ENCODE measurements at regions not wholly inside any gene's neighbourhood (a gene's known extent, or its start where the extent isn't known, plus 50 kb on each side); places are given as distances from the start of the nearest gene placed in this dataset.

GRCh38 chr3:27905625-27906024 is 183.5 kb upstream of the EOMES start:
- no peak for TF ChIP-seq POLR2A (IDR thresholded peaks at IDR 0.05)
- TF ChIP-seq, protein P1, sequence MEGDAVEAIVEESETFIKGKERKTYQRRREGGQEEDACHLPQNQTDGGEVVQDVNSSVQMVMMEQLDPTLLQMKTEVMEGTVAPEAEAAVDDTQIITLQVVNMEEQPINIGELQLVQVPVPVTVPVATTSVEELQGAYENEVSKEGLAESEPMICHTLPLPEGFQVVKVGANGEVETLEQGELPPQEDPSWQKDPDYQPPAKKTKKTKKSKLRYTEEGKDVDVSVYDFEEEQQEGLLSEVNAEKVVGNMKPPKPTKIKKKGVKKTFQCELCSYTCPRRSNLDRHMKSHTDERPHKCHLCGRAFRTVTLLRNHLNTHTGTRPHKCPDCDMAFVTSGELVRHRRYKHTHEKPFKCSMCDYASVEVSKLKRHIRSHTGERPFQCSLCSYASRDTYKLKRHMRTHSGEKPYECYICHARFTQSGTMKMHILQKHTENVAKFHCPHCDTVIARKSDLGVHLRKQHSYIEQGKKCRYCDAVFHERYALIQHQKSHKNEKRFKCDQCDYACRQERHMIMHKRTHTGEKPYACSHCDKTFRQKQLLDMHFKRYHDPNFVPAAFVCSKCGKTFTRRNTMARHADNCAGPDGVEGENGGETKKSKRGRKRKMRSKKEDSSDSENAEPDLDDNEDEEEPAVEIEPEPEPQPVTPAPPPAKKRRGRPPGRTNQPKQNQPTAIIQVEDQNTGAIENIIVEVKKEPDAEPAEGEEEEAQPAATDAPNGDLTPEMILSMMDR (IDR thresholded peaks at IDR 0.05), result no peak

Measured in prostate gland (tissue), 2 donors.